ENCODE measurements at regions not wholly inside any gene's neighbourhood (a gene's known extent, or its start where the extent isn't known, plus 50 kb on each side); places are given as distances from the start of the nearest gene placed in this dataset.

- Histone ChIP-seq H3K4ac (ENCODE audit: low read depth, low read length) (no peak overlapping the region), H2BK15ac (replicated peaks; ENCODE audit: low read depth) (no peak overlapping the region)
Observed at GRCh38 chr10:121262774-121263430, 335.3 kb downstream of the FGFR2 start.

GRCh38 chr10:121263431-121263783, 334.8 kb downstream of the FGFR2 start:
- H3K27me3 ChIP-seq (ENCODE audit: insufficient read depth, low read length, poor library complexity), result no peaks in the 10 kb centered on the region
- H3K4ac ChIP-seq (ENCODE audit: low read depth, low read length), result no peak overlapping the region
- H3K4me2 ChIP-seq (ENCODE audit: low read length), result no peak overlapping the region
- H3K36me3 ChIP-seq (ENCODE audit: control insufficient read depth, insufficient read depth, low read length), result no peaks in the 10 kb centered on the region
- no peak overlapping the region for H2BK5ac ChIP-seq (ENCODE audit: low read length)
- no peak for DNase-seq
- H2BK15ac ChIP-seq (replicated peaks; ENCODE audit: low read depth), result no peak overlapping the region
- WGBS (ENCODE audit: extremely low coverage, insufficient coverage, low lambda C conversion rate), result no CpG with 5 or more reads among the region's 6 CpGs
- H2AK5ac ChIP-seq (ENCODE audit: low read length), result no peak overlapping the region
- H4K5ac ChIP-seq (ENCODE audit: low read length), result no peak overlapping the region
- no peaks in the 10 kb centered on the region for H3K79me2 ChIP-seq (ENCODE audit: control insufficient read depth, insufficient read depth, low read length)
- no peaks in the 10 kb centered on the region for H3K4me1 ChIP-seq (ENCODE audit: control insufficient read depth, low read depth, low read length)
- no peak overlapping the region for H3K27ac ChIP-seq (ENCODE audit: low read depth, low read length)
- H3K23ac ChIP-seq (ENCODE audit: low read length), result no peak overlapping the region
- H3K79me1 ChIP-seq (ENCODE audit: low read length), result no peaks in the 10 kb centered on the region
- H3K56ac ChIP-seq (ENCODE audit: low read length), result no peak overlapping the region
- H4K8ac ChIP-seq (ENCODE audit: low read depth, low read length), result no peak overlapping the region
- H2BK120ac ChIP-seq (ENCODE audit: low read depth, low read length), result no peak overlapping the region
- H3K9ac ChIP-seq (ENCODE audit: low read length), result no peak overlapping the region
- H3K4me3 ChIP-seq (ENCODE audit: low read length), result no peak overlapping the region
- H3K18ac ChIP-seq (ENCODE audit: low read length), result no peak overlapping the region

More at GRCh38 chr10:121262774-121263430, 335.3 kb downstream of the FGFR2 start:
- H4K8ac ChIP-seq (ENCODE audit: low read depth, low read length), result no peak overlapping the region
- no CpG with 5 or more reads among the region's 10 CpGs for WGBS (ENCODE audit: extremely low coverage, insufficient coverage, low lambda C conversion rate)
- H3K27me3 ChIP-seq (ENCODE audit: insufficient read depth, low read length, poor library complexity), result no peaks in the 10 kb centered on the region
- H3K4me2 ChIP-seq (ENCODE audit: low read length), result no peak overlapping the region
- H3K27ac ChIP-seq (ENCODE audit: low read depth, low read length), result no peak overlapping the region
- no peak overlapping the region for H3K56ac ChIP-seq (ENCODE audit: low read length)
- no peak overlapping the region for H3K18ac ChIP-seq (ENCODE audit: low read length)
- H4K5ac ChIP-seq (ENCODE audit: low read length), result no peak overlapping the region
- H3K79me2 ChIP-seq (ENCODE audit: control insufficient read depth, insufficient read depth, low read length), result no peaks in the 10 kb centered on the region
- no peak overlapping the region for H3K9ac ChIP-seq (ENCODE audit: low read length)
- DNase-seq, result no peak
- H3K79me1 ChIP-seq (ENCODE audit: low read length), result no peaks in the 10 kb centered on the region
- no peak overlapping the region for H2BK120ac ChIP-seq (ENCODE audit: low read depth, low read length)
- H2AK5ac ChIP-seq (ENCODE audit: low read length), result no peak overlapping the region
- H2BK5ac ChIP-seq (ENCODE audit: low read length), result no peak overlapping the region
- H3K36me3 ChIP-seq (ENCODE audit: control insufficient read depth, insufficient read depth, low read length), result no peaks in the 10 kb centered on the region
- H3K4me1 ChIP-seq (ENCODE audit: control insufficient read depth, low read depth, low read length), result no peaks in the 10 kb centered on the region
- no peak overlapping the region for H3K4me3 ChIP-seq (ENCODE audit: low read length)
- no peak overlapping the region for H3K23ac ChIP-seq (ENCODE audit: low read length)

GRCh38 chr10:121265360-121266123, 332.7 kb downstream of the FGFR2 start:
- Histone ChIP-seq H3K9ac (ENCODE audit: low read length) (no peak overlapping the region), H3K56ac (ENCODE audit: low read length) (no peak overlapping the region), H3K27me3 (ENCODE audit: insufficient read depth, low read length, poor library complexity) (no peaks in the 10 kb centered on the region), H2BK5ac (ENCODE audit: low read length) (no peak overlapping the region), H3K18ac (ENCODE audit: low read length) (no peak overlapping the region), H3K4me3 (ENCODE audit: low read length) (no peak overlapping the region), H3K23ac (ENCODE audit: low read length) (no peak overlapping the region), H2AK5ac (ENCODE audit: low read length) (no peak overlapping the region), H2BK15ac (replicated peaks; ENCODE audit: low read depth) (no peak overlapping the region), H3K36me3 (ENCODE audit: control insufficient read depth, insufficient read depth, low read length) (no peaks in the 10 kb centered on the region), H4K5ac (ENCODE audit: low read length) (no peak overlapping the region), H2BK120ac (ENCODE audit: low read depth, low read length) (no peak overlapping the region), H4K8ac (ENCODE audit: low read depth, low read length) (no peak overlapping the region), H3K4me1 (ENCODE audit: control insufficient read depth, low read depth, low read length) (no peaks in the 10 kb centered on the region), H3K4me2 (ENCODE audit: low read length) (no peak overlapping the region), H3K27ac (ENCODE audit: low read depth, low read length) (no peak overlapping the region), H3K79me1 (ENCODE audit: low read length) (no peaks in the 10 kb centered on the region), H3K4ac (ENCODE audit: low read depth, low read length) (no peak overlapping the region), H3K79me2 (ENCODE audit: control insufficient read depth, insufficient read depth, low read length) (no peaks in the 10 kb centered on the region)
- DNase-seq, result no peak
- no CpG with 5 or more reads among the region's 6 CpGs for WGBS (ENCODE audit: extremely low coverage, insufficient coverage, low lambda C conversion rate)

GRCh38 chr10:121266370-121266769, 331.9 kb downstream of the FGFR2 start:
- Histone ChIP-seq H3K4me1 (ENCODE audit: control insufficient read depth, low read depth, low read length) (no peaks in the 10 kb centered on the region), H3K27me3 (ENCODE audit: insufficient read depth, low read length, poor library complexity) (no peaks in the 10 kb centered on the region), H2BK120ac (ENCODE audit: low read depth, low read length) (no peak overlapping the region), H3K4ac (ENCODE audit: low read depth, low read length) (no peak overlapping the region), H3K79me2 (ENCODE audit: control insufficient read depth, insufficient read depth, low read length) (no peaks in the 10 kb centered on the region), H3K23ac (ENCODE audit: low read length) (no peak overlapping the region), H4K8ac (ENCODE audit: low read depth, low read length) (no peak overlapping the region), H3K9ac (ENCODE audit: low read length) (no peak overlapping the region), H3K18ac (ENCODE audit: low read length) (no peak overlapping the region), H4K5ac (ENCODE audit: low read length) (no peak overlapping the region), H2AK5ac (ENCODE audit: low read length) (no peak overlapping the region), H3K56ac (ENCODE audit: low read length) (no peak overlapping the region), H3K4me2 (ENCODE audit: low read length) (no peak overlapping the region), H3K36me3 (ENCODE audit: control insufficient read depth, insufficient read depth, low read length) (no peaks in the 10 kb centered on the region), H3K27ac (ENCODE audit: low read depth, low read length) (no peak overlapping the region), H3K79me1 (ENCODE audit: low read length) (no peaks in the 10 kb centered on the region), H3K4me3 (ENCODE audit: low read length) (no peak overlapping the region), H2BK15ac (replicated peaks; ENCODE audit: low read depth) (no peak overlapping the region), H2BK5ac (ENCODE audit: low read length) (no peak overlapping the region)
- WGBS (ENCODE audit: extremely low coverage, insufficient coverage, low lambda C conversion rate), result no CpG with 5 or more reads among the region's 5 CpGs
- no peak for DNase-seq

GRCh38 chr10:121267236-121268003, 330.8 kb downstream of the FGFR2 start:
- no peak overlapping the region for H4K8ac ChIP-seq (ENCODE audit: low read depth, low read length)
- H3K9ac ChIP-seq (ENCODE audit: low read length), result no peak overlapping the region

More at GRCh38 chr10:121267236-121268003, 330.8 kb downstream of the FGFR2 start:
- Histone ChIP-seq H3K79me1 (ENCODE audit: low read length) (no peaks in the 10 kb centered on the region), H2BK5ac (ENCODE audit: low read length) (no peak overlapping the region), H3K18ac (ENCODE audit: low read length) (no peak overlapping the region), H2AK5ac (ENCODE audit: low read length) (no peak overlapping the region), H4K5ac (ENCODE audit: low read length) (no peak overlapping the region), H3K4ac (ENCODE audit: low read depth, low read length) (no peak overlapping the region), H3K27me3 (ENCODE audit: insufficient read depth, low read length, poor library complexity) (no peaks in the 10 kb centered on the region), H3K4me3 (ENCODE audit: low read length) (no peak overlapping the region), H2BK15ac (replicated peaks; ENCODE audit: low read depth) (no peak overlapping the region), H3K27ac (ENCODE audit: low read depth, low read length) (no peak overlapping the region), H3K23ac (ENCODE audit: low read length) (no peak overlapping the region), H3K36me3 (ENCODE audit: control insufficient read depth, insufficient read depth, low read length) (no peaks in the 10 kb centered on the region), H3K79me2 (ENCODE audit: control insufficient read depth, insufficient read depth, low read length) (no peaks in the 10 kb centered on the region), H3K56ac (ENCODE audit: low read length) (no peak overlapping the region), H3K4me1 (ENCODE audit: control insufficient read depth, low read depth, low read length) (no peaks in the 10 kb centered on the region), H2BK120ac (ENCODE audit: low read depth, low read length) (no peak overlapping the region), H3K4me2 (ENCODE audit: low read length) (no peak overlapping the region)
- DNase-seq, result no peak
- 100% methylated on average over 1 of the region's 11 CpGs for WGBS (ENCODE audit: extremely low coverage, insufficient coverage, low lambda C conversion rate)
